Stimulated activated CD4-positive, alpha-beta T cell treated with anti-CD3 and anti-CD28 coated beads, TNF-alpha, amount 100 ng/mL, for 1 hour (primary cell): ENCODE measurements at regions not wholly inside any gene's neighbourhood (a gene's known extent, or its start where the extent isn't known, plus 50 kb on each side); places are given as distances from the start of the nearest gene placed in this dataset.

Experiments
- DNase-seq, 3 donors: peaks; one replicate each; pipeline ENCODE4 v3.0.0-alpha.2; 2020; ENCODE audit warnings: low read depth in 3 of 3, low spot score in 1 of 3

DNA sequence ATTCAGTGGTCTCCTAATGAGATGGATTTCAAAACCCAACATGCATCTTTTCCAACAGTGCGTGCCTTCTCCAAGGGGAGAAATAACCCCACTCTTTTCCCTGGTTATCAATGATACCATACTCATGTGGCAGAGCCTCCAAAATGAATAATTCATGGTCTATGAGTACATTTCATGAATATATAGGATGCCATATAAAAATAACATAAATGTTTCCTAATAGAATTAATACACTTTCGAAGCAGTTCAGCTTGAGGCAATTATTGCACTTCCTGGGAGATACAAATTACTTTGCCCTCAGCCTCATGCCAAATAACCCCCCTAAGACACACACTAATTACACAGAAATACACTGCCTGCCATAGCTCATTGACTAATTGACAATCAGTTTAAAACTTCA lies 318.6 kb downstream of the ZSWIM6 start:
- no peak for DNase-seq

DNA sequence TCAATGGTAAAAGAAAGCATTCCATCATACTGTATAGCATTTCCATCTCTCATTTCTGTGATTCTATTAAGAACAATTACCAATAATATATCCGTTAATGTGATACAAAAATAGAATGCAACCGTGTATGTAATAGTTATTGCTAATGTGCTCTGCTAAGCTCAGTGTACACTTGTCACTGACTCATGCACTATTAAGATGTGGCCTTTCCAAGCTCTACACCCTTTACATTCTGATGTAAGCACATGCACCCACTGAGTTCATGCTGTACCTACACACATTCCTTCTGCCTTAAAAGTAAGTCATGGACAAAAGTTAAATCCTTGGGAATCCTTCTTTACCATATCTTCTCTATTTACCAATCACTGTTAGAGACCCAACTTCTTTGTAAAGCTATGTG lies 319.1 kb downstream of the ZSWIM6 start:
- DNase-seq: no peak

DNA sequence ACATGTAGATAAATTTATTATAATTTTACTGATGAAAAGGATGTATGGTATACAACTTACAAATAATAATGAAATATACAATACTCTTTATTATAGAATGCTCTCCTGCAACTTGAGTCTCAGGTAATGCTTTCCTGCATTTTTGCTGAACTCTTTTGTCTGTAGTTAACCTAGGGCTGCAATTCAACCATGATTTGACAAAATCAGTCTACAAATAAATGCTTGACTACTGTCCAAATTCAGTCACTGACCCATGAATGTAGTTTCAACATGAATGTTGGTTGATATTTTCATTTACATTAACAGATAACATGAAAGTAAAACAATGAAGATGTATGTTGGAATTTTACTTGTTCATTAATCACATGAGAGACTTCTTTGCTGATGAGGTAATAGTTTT lies 320.9 kb downstream of the ZSWIM6 start:
- no peak for DNase-seq

DNA sequence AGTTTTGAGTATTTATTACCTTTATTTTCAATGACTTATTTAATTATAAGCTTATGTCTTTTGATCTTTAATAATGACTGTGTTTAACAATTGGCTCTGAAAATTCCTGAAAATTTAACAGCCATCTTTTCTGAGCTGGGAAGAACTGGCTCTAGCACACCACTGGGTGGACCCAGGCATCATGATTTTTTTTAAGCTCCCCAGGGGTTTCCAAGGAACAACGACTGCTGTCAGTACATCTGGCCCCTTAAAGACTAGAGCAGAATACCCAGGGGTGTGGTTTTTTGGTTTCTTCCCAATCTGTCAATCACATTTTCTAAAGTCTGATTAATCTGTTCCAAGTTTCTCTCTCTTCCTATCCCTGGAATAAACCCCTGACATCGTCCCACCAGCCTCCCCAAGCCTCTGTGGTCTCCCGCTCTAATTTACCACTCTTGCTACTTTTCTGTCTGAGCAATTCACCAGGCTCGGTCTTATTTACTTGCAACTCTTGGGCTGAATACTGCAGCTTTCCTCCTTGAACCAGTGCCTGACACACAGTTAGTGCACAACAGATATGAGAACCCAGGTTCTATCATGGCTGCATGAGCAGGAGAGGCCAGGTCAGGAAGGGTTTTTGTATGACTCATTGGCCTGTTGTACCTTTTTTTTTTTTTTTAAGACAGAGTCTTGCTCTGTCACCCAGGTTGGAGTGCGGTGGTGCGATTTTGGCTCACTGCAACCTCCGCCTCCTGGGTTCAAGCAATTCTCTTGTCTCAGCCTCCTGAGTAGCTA lies 321.9 kb downstream of the ZSWIM6 start:
- no peak for DNase-seq

DNA sequence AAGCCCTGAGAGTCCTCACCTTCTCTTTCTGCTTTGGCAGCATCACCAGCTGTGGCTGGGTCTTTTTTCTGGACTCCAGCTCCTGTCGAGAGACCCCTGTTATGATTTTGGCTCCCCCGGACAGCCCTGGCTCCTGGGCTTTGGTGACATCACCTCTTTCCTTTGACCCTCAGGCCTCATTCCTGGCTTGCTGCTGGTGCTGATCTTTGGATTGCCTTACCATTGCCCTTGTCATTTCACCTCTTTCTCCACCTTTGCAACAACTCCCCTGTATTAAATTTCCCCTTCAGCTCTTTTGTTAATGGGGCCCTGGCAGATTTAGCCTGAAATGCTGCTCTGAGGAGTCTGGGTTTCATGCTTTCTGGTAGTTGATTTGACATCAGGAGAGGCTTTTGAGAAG lies 322.8 kb downstream of the ZSWIM6 start:
- DNase-seq: no peak

DNA sequence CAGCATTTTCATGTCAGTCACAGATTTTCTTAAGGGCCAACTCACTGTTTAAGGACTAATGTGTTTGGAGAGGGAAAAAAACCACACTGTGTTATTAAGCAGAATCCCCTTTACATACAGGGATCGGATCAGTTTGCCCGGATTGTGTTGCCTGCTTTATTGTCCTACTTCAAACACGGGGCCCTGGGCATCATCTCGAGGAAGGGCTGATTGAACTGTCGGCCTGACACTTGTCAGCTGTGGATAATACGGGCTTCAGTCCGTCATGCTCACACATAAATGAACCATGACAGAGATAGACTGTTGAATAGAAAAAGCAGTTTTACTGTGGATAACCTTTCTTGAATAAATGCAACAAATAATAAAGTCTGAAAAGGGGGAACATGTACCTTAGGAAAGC lies 325.0 kb downstream of the ZSWIM6 start:
- DNase-seq: no peak

DNA sequence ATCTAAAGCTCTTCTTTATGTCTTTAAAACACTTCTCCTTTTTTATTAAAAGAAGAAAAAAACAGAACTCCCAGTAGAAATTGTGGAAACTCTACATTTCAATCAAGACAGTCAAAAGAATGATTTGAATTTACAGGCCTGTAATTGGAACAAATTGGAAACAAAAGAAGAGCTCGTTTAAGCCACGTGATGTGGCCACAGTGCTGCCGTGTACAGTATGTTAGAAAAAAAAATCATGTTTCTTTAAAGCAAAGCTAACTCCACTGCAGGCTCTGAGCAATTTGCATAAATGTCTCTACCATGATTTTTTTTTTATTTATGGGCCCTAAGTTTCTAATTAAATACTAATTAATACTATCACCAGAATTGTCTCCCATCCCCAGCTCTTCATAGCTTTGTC lies 325.6 kb downstream of the ZSWIM6 start:
- no peak for DNase-seq

DNA sequence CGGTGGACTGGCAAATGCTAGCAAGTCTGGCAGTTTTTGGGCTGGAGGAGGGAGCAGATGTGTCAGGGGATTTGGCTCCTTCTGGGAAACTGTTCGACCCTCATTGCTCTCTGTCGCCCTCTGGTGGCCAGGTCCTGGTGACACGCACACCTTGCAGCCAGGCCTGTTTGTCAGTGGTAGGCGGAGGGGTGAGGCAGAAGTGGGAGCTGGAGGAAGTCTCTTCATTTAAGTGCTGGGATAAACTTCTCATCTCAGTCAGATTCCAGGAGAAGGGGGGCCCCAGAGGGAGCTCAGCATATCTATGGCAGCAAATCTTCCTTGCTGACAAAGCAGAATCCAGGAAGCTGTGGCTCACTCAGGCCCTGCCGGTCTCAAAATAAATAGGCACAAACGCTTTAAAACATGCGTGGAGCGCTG lies 326.5 kb downstream of the ZSWIM6 start:
- peak; percentile 46 to 80 (median 62) for DNase-seq

DNA sequence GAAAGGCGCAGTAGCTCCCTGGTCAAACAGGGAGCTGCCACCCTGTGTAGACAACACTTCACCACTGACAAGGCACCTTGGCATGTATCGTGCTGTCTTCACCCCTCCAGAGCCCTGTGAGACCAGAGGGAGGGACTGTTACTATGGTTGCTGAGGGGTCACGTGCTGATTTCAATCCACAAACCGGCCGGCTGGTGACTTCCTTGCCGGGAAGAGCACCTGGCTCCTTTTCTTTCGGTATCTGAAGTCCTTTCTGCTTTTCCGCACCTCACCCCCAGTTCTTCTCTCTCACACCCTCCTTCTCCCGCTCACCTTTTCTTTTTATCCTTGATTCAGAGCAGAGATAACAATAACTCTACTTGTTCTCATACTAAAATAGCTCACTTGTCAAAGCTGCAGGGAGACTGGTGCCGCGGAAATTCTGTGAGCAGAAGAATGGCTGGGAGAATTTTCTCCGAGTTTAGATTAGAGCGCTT lies 327.2 kb downstream of the ZSWIM6 start:
- DNase-seq: no peak

DNA sequence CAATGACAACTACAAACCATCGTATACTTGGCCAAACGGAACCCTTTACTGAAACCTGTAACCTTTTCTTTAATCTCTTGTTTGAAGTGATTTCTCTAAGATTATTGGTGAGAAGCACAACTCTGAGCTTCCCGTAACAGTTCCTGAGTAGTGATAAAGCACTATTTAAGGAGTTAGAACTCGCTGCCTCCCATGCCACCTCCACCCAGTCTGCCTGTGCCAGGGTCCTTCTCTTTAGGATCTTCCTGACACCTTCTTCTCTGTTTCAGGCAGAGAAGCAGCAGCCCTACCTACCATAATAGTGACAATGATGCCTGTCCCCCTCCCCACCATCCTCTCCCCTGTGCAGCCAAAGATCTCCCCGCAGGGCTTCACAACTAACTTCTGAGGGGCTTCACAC lies 330.6 kb downstream of the ZSWIM6 start:
- DNase-seq: no peak

DNA sequence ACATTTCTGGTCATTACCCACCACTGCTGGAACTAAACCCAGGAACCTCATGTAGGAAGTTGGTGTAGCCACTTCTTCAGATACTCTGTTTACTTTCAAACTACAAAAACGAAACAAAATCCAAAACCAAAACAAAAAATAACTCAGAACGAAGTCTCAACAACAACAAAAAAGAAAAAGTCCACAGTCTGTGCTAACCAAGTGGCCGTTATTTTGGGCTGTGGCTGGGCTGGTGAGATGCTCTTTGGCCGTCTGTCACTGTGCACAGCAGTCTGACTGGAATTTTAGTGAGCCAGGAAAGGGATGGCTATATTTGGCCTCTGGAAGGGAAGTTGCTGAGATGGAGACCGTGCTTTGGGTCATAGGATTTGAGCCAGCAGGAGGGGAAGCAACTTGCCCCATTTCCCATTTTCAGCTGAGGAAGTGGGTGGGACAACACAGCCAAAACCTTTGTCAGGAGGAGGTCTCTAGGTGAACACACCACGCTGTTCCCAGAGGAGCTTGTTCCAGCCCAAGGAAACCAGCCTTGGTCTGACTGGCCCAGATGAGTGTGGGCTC lies 334.1 kb downstream of the ZSWIM6 start:
- no peak for DNase-seq

DNA sequence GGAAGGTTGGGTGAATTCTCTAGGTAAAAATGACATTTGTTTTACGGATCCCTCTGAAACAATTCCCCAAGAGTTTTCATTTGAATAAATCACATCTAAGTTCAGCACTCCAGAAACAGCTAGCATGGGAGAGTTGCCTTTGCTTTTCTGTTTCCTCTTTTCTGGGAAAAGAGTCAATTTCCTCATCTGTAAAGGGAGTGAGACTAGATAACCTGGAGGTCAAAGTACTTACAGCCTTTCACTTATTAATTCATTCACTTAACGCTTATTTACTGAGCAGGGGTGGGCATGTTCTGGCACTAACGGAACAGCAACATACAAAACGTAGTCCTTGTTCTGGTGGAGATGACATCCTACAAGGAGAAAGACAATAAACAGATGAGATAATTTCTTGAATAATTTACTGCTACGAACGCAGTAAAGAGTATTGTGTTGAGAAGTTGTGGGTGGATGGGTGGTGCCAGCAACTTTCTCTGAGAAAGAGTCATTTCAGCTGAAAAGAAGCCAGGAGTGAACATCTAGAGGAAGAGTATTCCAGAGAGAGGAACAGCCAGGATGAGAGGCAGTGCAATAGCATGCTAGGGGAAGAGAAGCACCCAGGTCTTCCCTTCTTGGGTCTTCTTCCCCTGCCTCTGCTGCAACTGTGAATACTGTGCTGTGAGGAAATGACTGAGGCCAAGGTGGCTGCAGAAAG lies 335.6 kb downstream of the ZSWIM6 start:
- DNase-seq: no peak

DNA sequence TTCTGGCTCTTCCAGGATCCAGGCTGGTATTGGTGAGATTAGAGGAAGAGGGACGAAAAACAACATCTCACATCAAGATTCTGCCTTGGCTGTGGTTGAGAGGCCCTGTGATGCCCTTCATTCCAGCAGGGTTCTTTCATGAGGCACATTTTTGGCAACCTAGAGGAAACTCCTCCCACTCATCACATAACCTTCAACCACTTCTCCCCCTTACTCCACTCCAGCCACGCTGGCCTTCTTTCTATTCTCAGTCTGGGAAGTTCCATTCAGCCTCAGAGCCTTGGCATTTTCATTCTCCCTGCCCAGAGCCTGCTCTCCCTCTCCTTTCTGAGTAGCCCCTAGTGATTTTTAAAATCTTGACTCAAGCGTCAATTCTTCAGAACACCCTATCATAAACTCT lies 337.5 kb downstream of the ZSWIM6 start:
- DNase-seq: no peak

DNA sequence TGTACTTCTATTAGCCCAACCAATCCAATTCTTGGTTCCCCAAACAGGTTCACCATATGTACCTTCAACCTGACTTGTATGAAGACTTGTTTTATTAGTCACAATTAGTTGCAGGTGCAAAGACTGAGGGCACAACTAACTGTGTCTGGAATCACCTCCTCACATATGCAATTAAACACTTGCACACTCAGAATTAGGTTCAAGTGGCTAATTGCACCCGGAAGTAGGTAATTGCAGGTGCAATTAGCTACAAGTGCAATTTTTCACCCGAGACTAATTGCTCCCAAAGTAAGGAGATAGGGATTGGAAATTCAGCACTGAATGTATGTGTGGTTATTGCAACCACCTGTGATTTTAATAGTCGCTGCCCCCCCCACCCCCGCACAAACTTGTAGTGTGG lies 338.9 kb downstream of the ZSWIM6 start:
- DNase-seq: no peak

DNA sequence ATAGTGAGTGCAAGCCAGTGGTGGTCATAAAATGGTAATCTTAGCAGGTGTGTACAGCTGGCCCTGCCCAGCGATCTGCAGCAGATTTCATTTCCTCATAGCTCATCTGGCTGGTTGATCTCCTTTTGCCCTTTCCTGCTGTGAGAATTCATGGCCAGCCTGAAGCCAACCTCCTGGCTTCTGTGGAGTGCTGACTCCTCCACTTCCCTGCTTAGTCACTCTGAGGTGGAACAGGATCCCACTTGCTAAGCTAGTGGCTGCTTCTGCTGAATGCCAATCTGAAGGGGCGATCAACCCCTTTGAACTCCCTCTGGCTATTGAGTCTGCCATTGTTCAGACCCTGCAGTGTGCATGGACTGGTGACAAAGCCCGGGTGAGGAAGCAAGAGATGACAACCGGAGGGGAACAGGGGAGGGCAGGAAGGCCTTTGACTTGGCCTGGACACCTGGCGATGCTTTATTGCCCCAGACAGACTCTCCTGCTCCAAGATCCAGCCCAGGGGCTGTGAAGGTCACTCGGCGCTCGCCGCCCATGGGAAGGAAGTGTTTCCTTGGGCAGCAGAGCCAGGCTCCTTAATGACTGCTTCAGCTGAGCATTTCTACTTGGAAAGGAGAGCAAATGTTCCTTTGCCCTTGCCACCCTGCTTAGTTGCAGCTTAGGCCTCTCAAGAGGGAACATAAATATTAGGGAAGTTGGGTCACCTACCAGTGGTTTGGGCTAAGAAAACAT lies 341.1 kb downstream of the ZSWIM6 start:
- DNase-seq: no peak

DNA sequence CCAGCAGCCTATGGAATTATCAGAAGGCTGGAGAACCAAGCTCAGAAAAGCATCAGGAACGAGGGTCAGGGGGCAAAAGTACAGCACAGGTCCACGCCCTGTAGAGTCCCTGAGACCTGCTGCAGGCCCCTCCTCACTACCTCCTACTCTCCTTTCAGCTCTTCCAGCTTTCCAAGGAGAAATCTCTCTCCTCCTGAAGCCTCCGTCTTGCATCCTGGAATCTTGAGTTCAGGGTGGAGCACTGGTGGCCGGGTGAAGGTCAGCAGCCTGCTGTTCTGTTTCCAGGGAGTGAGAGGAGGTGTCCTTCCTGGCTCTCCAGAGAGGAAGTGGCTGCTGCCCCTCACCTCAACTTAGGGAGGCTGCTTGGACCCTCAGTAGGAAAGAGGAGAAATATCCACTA lies 342.3 kb downstream of the ZSWIM6 start:
- no peak for DNase-seq

DNA sequence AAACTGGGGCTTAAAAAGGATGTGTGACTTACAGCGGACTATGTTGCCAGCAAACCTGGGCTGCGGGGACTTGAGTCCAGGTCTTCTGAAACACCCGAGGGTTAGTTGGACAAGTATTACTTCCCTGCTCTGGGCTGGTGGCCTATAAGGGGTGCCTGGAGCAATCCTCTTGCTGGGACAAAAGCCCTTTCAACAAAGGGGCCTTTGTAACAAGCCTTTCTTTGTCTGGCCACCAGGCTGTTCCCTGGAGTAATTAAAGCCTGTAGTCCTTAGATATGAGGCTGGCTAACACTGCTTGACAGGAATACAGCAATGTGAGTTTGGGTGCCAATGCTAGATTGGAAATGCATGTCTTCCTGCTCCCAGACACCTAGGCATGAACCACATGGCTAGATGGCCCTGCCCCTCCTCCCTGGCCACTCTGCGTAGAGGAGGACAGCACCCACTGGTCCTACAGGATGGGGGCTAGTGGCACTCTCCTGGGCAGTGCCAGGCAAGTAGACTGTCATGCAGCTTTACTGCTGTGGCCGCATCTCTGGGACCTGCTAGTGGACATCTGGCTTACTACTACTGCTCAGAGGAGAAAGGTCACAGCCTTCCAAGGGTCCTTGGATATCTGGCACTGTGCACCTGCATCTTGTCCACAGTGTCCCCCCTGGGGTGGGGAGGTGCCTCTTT lies 343.1 kb downstream of the ZSWIM6 start:
- DNase-seq: no peak

DNA sequence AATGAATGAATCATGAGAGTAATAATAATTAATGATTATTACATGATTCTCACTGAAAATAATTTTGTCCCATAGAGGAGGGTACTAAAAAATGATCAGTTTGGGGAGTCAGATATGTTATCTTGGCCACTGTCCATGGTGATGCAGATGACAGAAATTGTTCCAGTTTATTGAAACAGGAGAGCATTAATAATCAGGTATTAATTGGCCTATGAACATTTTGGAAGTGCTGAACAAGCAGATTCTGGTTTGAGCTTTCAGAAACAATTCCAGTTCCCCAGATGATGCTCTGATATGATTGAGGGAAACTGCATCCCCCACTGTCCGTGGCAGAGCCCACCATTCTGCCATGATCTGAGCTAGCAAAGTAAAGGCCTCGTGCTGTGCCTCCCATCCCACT lies 345.2 kb downstream of the ZSWIM6 start:
- DNase-seq: no peak

DNA sequence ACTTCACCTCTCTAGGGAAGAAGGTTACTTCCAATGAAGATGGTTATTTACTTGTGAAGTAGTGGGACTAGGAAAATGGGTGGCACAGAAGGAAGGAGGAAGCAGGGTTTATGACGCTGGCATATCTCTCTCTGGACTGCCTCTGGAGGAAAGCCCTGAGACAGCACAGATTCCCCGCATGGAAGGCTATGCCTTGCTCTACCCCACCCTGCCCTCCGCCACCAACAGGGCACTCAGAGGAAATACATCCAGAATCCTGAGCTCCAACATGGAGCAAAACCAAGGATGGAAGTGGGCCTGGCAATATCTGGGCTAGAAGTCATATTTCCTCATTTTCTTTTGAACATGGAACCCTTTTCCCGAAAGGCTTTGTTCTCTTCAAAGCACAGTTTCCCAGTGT lies 346.9 kb downstream of the ZSWIM6 start:
- no peak for DNase-seq

DNA sequence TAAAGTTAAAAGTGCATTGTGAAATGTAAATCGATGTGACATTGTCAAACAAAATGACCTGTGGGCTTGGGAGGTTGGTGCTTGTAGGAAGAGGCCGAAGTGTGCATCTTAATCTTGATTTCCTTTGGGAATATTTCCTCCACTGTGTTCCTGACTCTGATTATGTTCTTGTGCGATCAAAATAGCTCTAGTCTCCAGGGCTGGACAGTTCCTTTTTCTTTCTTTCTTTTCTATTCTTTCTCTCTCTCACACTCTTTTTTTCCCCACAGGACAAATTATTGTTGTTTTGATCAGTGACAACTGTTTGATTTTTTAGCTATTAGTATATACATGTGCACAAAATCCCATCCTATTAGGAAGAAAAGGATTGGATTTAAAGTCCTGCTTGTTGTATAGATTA lies 347.5 kb downstream of the ZSWIM6 start:
- no peak for DNase-seq

DNA sequence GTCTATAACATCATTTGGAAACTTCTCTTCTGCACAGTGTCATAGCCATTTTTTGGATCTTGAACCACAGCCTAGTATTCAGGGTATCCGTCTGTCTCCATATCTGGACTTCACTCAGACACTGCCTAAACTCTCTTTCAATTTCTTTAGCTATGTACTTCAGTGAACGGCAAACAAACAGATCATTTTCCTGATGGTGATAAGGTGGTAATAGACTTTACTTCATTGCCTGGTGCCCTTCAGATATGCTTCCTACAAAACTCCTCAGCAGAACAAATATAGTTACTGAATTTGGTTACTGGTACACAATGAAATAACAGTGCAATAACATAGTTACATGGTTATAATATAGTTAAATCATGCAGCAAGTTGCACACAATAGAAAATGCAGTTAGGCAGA lies 348.2 kb downstream of the ZSWIM6 start:
- no peak for DNase-seq
